Endodermal cell (in vitro differentiated cells): ENCODE measurements at regions not wholly inside any gene's neighbourhood (a gene's known extent, or its start where the extent isn't known, plus 50 kb on each side); places are given as distances from the start of the nearest gene placed in this dataset.

Experiments used
- DNase-seq: peaks from one replicate; pipeline ENCODE4 v3.0.0-alpha.2; 2017
- H3K27ac ChIP-seq: 2 replicates; pipeline ENCODE4 v1.5.1; 2013; ENCODE audit warnings: mild to moderate bottlenecking, low read depth, low read length, moderate library complexity
- H3K27me3 ChIP-seq: 2 replicates; pipeline ENCODE4 v1.6.1; 2013; ENCODE audit warnings: mild to moderate bottlenecking, low read length, moderate library complexity; ENCODE audit not compliant: insufficient read depth, control insufficient read depth, poor library complexity, severe bottlenecking
- H3K36me3 ChIP-seq: 2 replicates; pipeline ENCODE4 v1.7.0; 2013; ENCODE audit warnings: mild to moderate bottlenecking, low read length, moderate library complexity; ENCODE audit not compliant: control insufficient read depth, insufficient read depth
- H3K4me1 ChIP-seq: one replicate; pipeline ENCODE4 v1.7.0; 2013; ENCODE audit warnings: low read length; ENCODE audit not compliant: control insufficient read depth, insufficient read depth
- H3K4me3 ChIP-seq: 2 replicates; pipeline ENCODE4 v1.5.1; 2013; ENCODE audit warnings: mild to moderate bottlenecking, low read length, moderate library complexity
- H3K9ac ChIP-seq: 2 replicates; pipeline ENCODE4 v1.6.1; 2013; ENCODE audit warnings: mild to moderate bottlenecking, low read length, moderate library complexity; ENCODE audit not compliant: poor library complexity, severe bottlenecking; ENCODE audit errors: extremely low read depth
- H3K9me3 ChIP-seq: 2 replicates; pipeline ENCODE4 v1.6.1; 2013; ENCODE audit warnings: mild to moderate bottlenecking, low read length, moderate library complexity; ENCODE audit not compliant: control insufficient read depth
- H3K27ac Mint-ChIP-seq: 2 replicates; pipeline ENCODE4 v1.8.0; 2020; ENCODE audit warnings: mixed read lengths
- H3K27me3 Mint-ChIP-seq: 2 replicates; pipeline ENCODE4 v1.8.0; 2021; ENCODE audit warnings: mild to moderate bottlenecking, mixed read lengths; ENCODE audit not compliant: insufficient read depth
- H3K36me3 Mint-ChIP-seq: 2 replicates; pipeline ENCODE4 v1.8.0; 2020; ENCODE audit warnings: low read depth, mixed read lengths
- H3K4me1 Mint-ChIP-seq: 2 replicates; pipeline ENCODE4 v1.8.0; 2020; ENCODE audit warnings: mixed read lengths
- H3K4me3 Mint-ChIP-seq: 2 replicates; pipeline ENCODE4 v1.8.0; 2020; ENCODE audit warnings: mild to moderate bottlenecking, moderate library complexity, mixed read lengths
- H3K9me3 Mint-ChIP-seq: 2 replicates; pipeline ENCODE4 v1.8.0; 2020; ENCODE audit warnings: mild to moderate bottlenecking, mixed read lengths
- CTCF ChIP-seq: fragments of 200-600 bp; sonication (generic); conservative IDR thresholded peaks from 2 replicates; pipeline ENCODE4 v1.5.0; 2021; ENCODE audit warnings: antibody characterized with exemption, mild to moderate bottlenecking
- WGBS, 2 experiments: methylation state at CpG; one replicate each; pipeline versions ENCODE4 v1.1.5 to v1.1.7; 2013; ENCODE audit warnings: missing lambda C conversion rate in 2 of 2, mixed read lengths in 1 of 2; ENCODE audit not compliant: insufficient coverage in 1 of 2, insufficient read length in 1 of 2; 5-methylcytosine and 5-hydroxymethylcytosine counted together

GRCh38 chr5:63055421-63055820 is 476.8 kb downstream of the LRRC70 start:
- Mint-ChIP-seq H3K9me3 (no peaks in the 10 kb centered on the region), H3K36me3 (no peaks in the 10 kb centered on the region), H3K27ac (peak overlapping the region; percentile 87), H3K27me3 (no peaks in the 10 kb centered on the region), H3K4me1 (peaks cover 18% of the 10 kb centered on the region), H3K4me3 (no peak overlapping the region)
- 57 to 83% methylated on average over 1 of the region's 1 CpG for whole genome bisulfite sequencing, 2 experiments
- no peaks in the 10 kb centered on the region for H3K36me3 ChIP-seq
- H3K27me3 ChIP-seq = no peaks in the 10 kb centered on the region
- H3K4me3 ChIP-seq = peak overlapping the region; percentile 63
- H3K27ac ChIP-seq = no peak overlapping the region
- H3K9me3 ChIP-seq = no peaks in the 10 kb centered on the region
- DNase-seq = peak; percentile 68
- peaks cover 7% of the 10 kb centered on the region for H3K4me1 ChIP-seq
- TF ChIP-seq CTCF = no peak
- H3K9ac ChIP-seq = no peak overlapping the region

- H3K9me3 Mint-ChIP-seq = no peaks in the 10 kb centered on the region
Observed at GRCh38 chr5:63053019-63053638, 474.5 kb downstream of the LRRC70 start.

GRCh38 chr5:63050916-63051315 is 472.3 kb downstream of the LRRC70 start:
- H3K9me3 Mint-ChIP-seq = no peaks in the 10 kb centered on the region
- Histone ChIP-seq H3K36me3 (no peaks in the 10 kb centered on the region), H3K4me3 (no peak overlapping the region), H3K27me3 (no peaks in the 10 kb centered on the region), H3K9ac (no peak overlapping the region), H3K9me3 (no peaks in the 10 kb centered on the region), H3K27ac (no peak overlapping the region), H3K4me1 (peaks cover 4% of the 10 kb centered on the region)
- H3K27me3 Mint-ChIP-seq = no peaks in the 10 kb centered on the region
- H3K4me1 Mint-ChIP-seq = peaks cover 22% of the 10 kb centered on the region
- no peak overlapping the region for H3K27ac Mint-ChIP-seq
- no peak for TF ChIP-seq CTCF
- no peaks in the 10 kb centered on the region for H3K36me3 Mint-ChIP-seq
- no peak for DNase-seq
- no peak overlapping the region for H3K4me3 Mint-ChIP-seq
- WGBS, 2 experiments = 88 to 100% methylated on average over 1 of the region's 2 CpGs

More at GRCh38 chr5:63053019-63053638, 474.5 kb downstream of the LRRC70 start:
- no peak for DNase-seq
- Mint-ChIP-seq H3K36me3 (no peaks in the 10 kb centered on the region), H3K27me3 (no peaks in the 10 kb centered on the region), H3K27ac (no peak overlapping the region), H3K4me3 (no peak overlapping the region), H3K4me1 (peaks cover 23% of the 10 kb centered on the region)
- Histone ChIP-seq H3K27ac (no peak overlapping the region), H3K4me3 (no peak overlapping the region), H3K27me3 (no peaks in the 10 kb centered on the region), H3K9ac (no peak overlapping the region), H3K4me1 (peaks cover 7% of the 10 kb centered on the region), H3K9me3 (no peaks in the 10 kb centered on the region), H3K36me3 (no peaks in the 10 kb centered on the region)
- no peak for TF ChIP-seq CTCF
- 89 to 91% methylated on average over 4 to 6 of the region's 6 CpGs for WGBS, 2 experiments
